IMR-90 (cell line): ENCODE measurements at regions not wholly inside any gene's neighbourhood (a gene's known extent, or its start where the extent isn't known, plus 50 kb on each side); places are given as distances from the start of the nearest gene placed in this dataset.

Experiments used
- CEBPB ChIP-seq: IDR thresholded peaks from 2 replicates; pipeline ENCODE4 v1.6.1; 2012; ENCODE audit warnings: low read depth, low read length, improper control_type of control experiment
- MAZ ChIP-seq: IDR thresholded peaks from 2 replicates; pipeline ENCODE4 v1.6.1; 2012; ENCODE audit warnings: low read depth, mild to moderate bottlenecking, low read length, improper control_type of control experiment, moderate library complexity, borderline replicate concordance
- MXI1 ChIP-seq: IDR thresholded peaks from 2 replicates; pipeline ENCODE4 v1.6.1; 2012; ENCODE audit warnings: low read depth, mild to moderate bottlenecking, low read length, moderate library complexity, borderline replicate concordance
- NFE2L2 ChIP-seq: fragments of 150-350 bp; IDR thresholded peaks from 2 replicates; pipeline ENCODE4 v1.6.1; 2016; ENCODE audit warnings: low read depth, mild to moderate bottlenecking, low read length
- POLR2A ChIP-seq: IDR thresholded peaks from 2 replicates; pipeline ENCODE4 v1.6.1; 2012; ENCODE audit warnings: mild to moderate bottlenecking, low read depth, low read length
- RAD21 ChIP-seq: IDR thresholded peaks from 2 replicates; pipeline ENCODE4 v1.6.1; 2012; ENCODE audit warnings: low read length, improper control_type of control experiment
- SMC3 ChIP-seq: fragments of 150-350 bp; IDR thresholded peaks from 2 replicates; pipeline ENCODE4 v1.6.1; 2016; ENCODE audit warnings: low read depth, mild to moderate bottlenecking, antibody characterized with exemption, low read length, moderate library complexity
- TF ChIP-seq, protein P1 (sequence below): conservative IDR thresholded peaks from 2 replicates; pipeline ENCODE4 v1.5.1; 2012; ENCODE audit warnings: mild to moderate bottlenecking, low read depth, low read length, improper control_type of control experiment
- TF ChIP-seq, protein P2 (sequence below): fragments of 150-350 bp; IDR thresholded peaks from 2 replicates; pipeline ENCODE4 v1.6.1; 2017; ENCODE audit warnings: mild to moderate bottlenecking, antibody characterized with exemption, low read length, low read depth
- TF ChIP-seq, protein P3 (sequence below): fragments of 150-350 bp; IDR thresholded peaks from 2 replicates; pipeline ENCODE4 v1.6.1; 2016; ENCODE audit warnings: low read depth, mild to moderate bottlenecking, low read length, moderate library complexity, borderline replicate concordance

DNA sequence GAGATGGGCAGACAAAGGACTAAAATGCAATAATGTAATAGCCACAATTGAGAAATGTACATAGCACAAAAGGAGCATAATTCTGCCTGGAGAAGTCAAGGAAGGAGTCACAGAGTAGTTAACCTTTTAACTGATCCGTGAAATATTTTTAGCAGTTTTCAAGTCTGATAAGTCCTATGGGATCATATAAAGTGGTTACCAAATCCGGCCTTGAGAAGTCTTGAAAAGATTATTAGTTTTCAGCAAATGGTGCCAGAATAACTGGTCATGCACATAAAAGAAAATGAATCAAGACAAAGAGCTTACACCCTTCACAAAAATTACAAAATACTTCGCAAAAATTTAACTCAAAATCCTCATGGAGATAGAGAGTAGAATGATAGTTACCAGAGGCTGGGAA is 788.7 kb upstream of the AMOT start:
- TF ChIP-seq, protein P1, sequence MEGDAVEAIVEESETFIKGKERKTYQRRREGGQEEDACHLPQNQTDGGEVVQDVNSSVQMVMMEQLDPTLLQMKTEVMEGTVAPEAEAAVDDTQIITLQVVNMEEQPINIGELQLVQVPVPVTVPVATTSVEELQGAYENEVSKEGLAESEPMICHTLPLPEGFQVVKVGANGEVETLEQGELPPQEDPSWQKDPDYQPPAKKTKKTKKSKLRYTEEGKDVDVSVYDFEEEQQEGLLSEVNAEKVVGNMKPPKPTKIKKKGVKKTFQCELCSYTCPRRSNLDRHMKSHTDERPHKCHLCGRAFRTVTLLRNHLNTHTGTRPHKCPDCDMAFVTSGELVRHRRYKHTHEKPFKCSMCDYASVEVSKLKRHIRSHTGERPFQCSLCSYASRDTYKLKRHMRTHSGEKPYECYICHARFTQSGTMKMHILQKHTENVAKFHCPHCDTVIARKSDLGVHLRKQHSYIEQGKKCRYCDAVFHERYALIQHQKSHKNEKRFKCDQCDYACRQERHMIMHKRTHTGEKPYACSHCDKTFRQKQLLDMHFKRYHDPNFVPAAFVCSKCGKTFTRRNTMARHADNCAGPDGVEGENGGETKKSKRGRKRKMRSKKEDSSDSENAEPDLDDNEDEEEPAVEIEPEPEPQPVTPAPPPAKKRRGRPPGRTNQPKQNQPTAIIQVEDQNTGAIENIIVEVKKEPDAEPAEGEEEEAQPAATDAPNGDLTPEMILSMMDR: no peak
- TF ChIP-seq RAD21 (no peak), POLR2A (no peak), SMC3 (no peak), MXI1 (no peak), MAZ (no peak), CEBPB (no peak), NFE2L2 (no peak)
- TF ChIP-seq, protein P2, sequence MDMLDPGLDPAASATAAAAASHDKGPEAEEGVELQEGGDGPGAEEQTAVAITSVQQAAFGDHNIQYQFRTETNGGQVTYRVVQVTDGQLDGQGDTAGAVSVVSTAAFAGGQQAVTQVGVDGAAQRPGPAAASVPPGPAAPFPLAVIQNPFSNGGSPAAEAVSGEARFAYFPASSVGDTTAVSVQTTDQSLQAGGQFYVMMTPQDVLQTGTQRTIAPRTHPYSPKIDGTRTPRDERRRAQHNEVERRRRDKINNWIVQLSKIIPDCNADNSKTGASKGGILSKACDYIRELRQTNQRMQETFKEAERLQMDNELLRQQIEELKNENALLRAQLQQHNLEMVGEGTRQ: no peak
- TF ChIP-seq, protein P3, sequence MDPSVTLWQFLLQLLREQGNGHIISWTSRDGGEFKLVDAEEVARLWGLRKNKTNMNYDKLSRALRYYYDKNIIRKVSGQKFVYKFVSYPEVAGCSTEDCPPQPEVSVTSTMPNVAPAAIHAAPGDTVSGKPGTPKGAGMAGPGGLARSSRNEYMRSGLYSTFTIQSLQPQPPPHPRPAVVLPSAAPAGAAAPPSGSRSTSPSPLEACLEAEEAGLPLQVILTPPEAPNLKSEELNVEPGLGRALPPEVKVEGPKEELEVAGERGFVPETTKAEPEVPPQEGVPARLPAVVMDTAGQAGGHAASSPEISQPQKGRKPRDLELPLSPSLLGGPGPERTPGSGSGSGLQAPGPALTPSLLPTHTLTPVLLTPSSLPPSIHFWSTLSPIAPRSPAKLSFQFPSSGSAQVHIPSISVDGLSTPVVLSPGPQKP: no peak
